Tibial artery (tissue), 4 donors: ENCODE measurements at regions not wholly inside any gene's neighbourhood (a gene's known extent, or its start where the extent isn't known, plus 50 kb on each side); places are given as distances from the start of the nearest gene placed in this dataset.
A peak's percentile ranks its signal among the peaks of the same experiment; 100 is the strongest.

Experiments used
- DNase-seq, 2 donors: peaks; one replicate each; pipeline ENCODE4 v3.0.0-alpha.2; 2019
- H3K27ac ChIP-seq, 2 donors: fragments of 200-600 bp; sonication (generic) in 1 of 2; 1 replicate in 1 of 2; 2 replicates in 1 of 2; pipeline ENCODE4 v1.5.1; 2018 to 2019; ENCODE audit warnings: mild to moderate bottlenecking in 1 of 2
- H3K27me3 ChIP-seq, 2 donors: fragments of 200-600 bp; sonication (generic) in 1 of 2; one replicate each; pipeline versions ENCODE4 v1.5.1 to v1.6.0; 2016 to 2019
- H3K36me3 ChIP-seq, 3 donors: fragments of 200-600 bp; sonication (generic) in 2 of 3; one replicate each; pipeline ENCODE4 v1.5.1; 2016 to 2019; ENCODE audit warnings: mild to moderate bottlenecking in 2 of 3
- H3K4me1 ChIP-seq, 4 donors: fragments of 200-600 bp; sonication (generic) in 2 of 4; 1 replicate in 3 of 4; 2 replicates in 1 of 4; pipeline ENCODE4 v1.5.1; 2016 to 2019
- H3K4me3 ChIP-seq, 2 donors: fragments of 200-600 bp; sonication (generic) in 1 of 2; 1 replicate in 1 of 2; 2 replicates in 1 of 2; pipeline ENCODE4 v1.5.1; 2018 to 2019; ENCODE audit warnings: mild to moderate bottlenecking in 2 of 2
- H3K9me3 ChIP-seq, 3 donors: fragments of 200-600 bp; sonication (generic) in 1 of 3; one replicate each; pipeline ENCODE4 v1.5.1; 2016 to 2019
- CTCF ChIP-seq, 2 experiments: fragments of 200-600 bp in 1 of 2; fragments of 450-650 bp in 1 of 2; IDR thresholded peaks; one replicate each; pipeline ENCODE4 v1.5.1; 2017 to 2019; ENCODE audit warnings: antibody characterized with exemption in 2 of 2, mild to moderate bottlenecking in 1 of 2, moderate library complexity in 1 of 2
- intact Hi-C: fragments of 100-400 bp; cut with DNase I; formaldehyde crosslinking; loops from one replicate; pipeline ENCODE4 v1.15.0; 2023; ENCODE audit warnings: low total_unique reads

- no peaks in the 10 kb centered on the region for H3K4me1 ChIP-seq
- no peaks in the 10 kb centered on the region for H3K27me3 ChIP-seq
- H3K36me3 ChIP-seq, result no peaks in the 10 kb centered on the region
- H3K9me3 ChIP-seq, result peaks cover 0 to 3% (median 0%) of the 10 kb centered on the region in 3 donors
- no peak for DNase-seq
- H3K4me3 ChIP-seq, result no peak overlapping the region
- TF ChIP-seq CTCF (IDR thresholded peaks at IDR 0.05), result no peak
- intact Hi-C loops, result no loop called here
- H3K27ac ChIP-seq, result no peak overlapping the region
Observed at GRCh38 chr9:88892724-88893123, 98.5 kb upstream of the S1PR3 start.

- Histone ChIP-seq H3K4me3 (no peak overlapping the region), H3K4me1 (no peaks in the 10 kb centered on the region), H3K27me3 (no peaks in the 10 kb centered on the region), H3K9me3 (no peaks in the 10 kb centered on the region), H3K27ac (no peak overlapping the region), H3K36me3 (no peaks in the 10 kb centered on the region)
- no peak for TF ChIP-seq CTCF (IDR thresholded peaks at IDR 0.05)
- no peak for DNase-seq
- intact Hi-C loops, result no loop called here
Observed at GRCh38 chr9:88897081-88897480, 94.2 kb upstream of the S1PR3 start.

GRCh38 chr9:88898039-88898720, 93.1 kb upstream of the S1PR3 start:
- Histone ChIP-seq H3K36me3 (no peaks in the 10 kb centered on the region), H3K4me1 (no peaks in the 10 kb centered on the region), H3K27ac (no peak overlapping the region), H3K27me3 (no peaks in the 10 kb centered on the region), H3K4me3 (no peak overlapping the region), H3K9me3 (no peaks in the 10 kb centered on the region)
- intact Hi-C loops, result no loop called here
- no peak for DNase-seq
- no peak for TF ChIP-seq CTCF (IDR thresholded peaks at IDR 0.05)

- TF ChIP-seq CTCF (IDR thresholded peaks at IDR 0.05), result no peak
- intact Hi-C loops, result no loop called here
- Histone ChIP-seq H3K4me1 (no peaks in the 10 kb centered on the region), H3K4me3 (no peak overlapping the region), H3K36me3 (no peaks in the 10 kb centered on the region), H3K9me3 (no peaks in the 10 kb centered on the region), H3K27ac (no peak overlapping the region), H3K27me3 (no peaks in the 10 kb centered on the region)
- DNase-seq, result no peak
Observed at GRCh38 chr9:88905506-88905905, 85.8 kb upstream of the S1PR3 start.

- Histone ChIP-seq H3K4me1 (peaks cover 0 to 32% (median 11%) of the 10 kb centered on the region in 4 donors), H3K4me3 (no peak overlapping the region), H3K27me3 (no peaks in the 10 kb centered on the region), H3K9me3 (no peaks in the 10 kb centered on the region), H3K27ac (peak overlapping the region in 1 of 2 donors; percentile 6), H3K36me3 (no peaks in the 10 kb centered on the region)
- no peak for DNase-seq
- TF ChIP-seq CTCF (IDR thresholded peaks at IDR 0.05), result no peak
- intact Hi-C loops, result no loop called here
Observed at GRCh38 chr9:88915916-88916315, 75.4 kb upstream of the S1PR3 start.

GRCh38 chr9:88916894-88917293, 74.4 kb upstream of the S1PR3 start:
- H3K4me3 ChIP-seq, result no peak overlapping the region
- no peak for DNase-seq
- peak overlapping the region in 1 of 2 donors; percentile 11 for H3K27ac ChIP-seq
- intact Hi-C loops, result no loop called here
- peaks cover 0 to 32% (median 11%) of the 10 kb centered on the region in 4 donors for H3K4me1 ChIP-seq
- no peak for TF ChIP-seq CTCF (IDR thresholded peaks at IDR 0.05)
- H3K27me3 ChIP-seq, result no peaks in the 10 kb centered on the region
- no peaks in the 10 kb centered on the region for H3K36me3 ChIP-seq
- no peaks in the 10 kb centered on the region for H3K9me3 ChIP-seq
